ENCODE measurements at regions not wholly inside any gene's neighbourhood (a gene's known extent, or its start where the extent isn't known, plus 50 kb on each side); places are given as distances from the start of the nearest gene placed in this dataset.
"Not testable (repeated sequence)": the region's sequence is repeated elsewhere in the genome, so short reads cannot be mapped to it uniquely, and the experiment has no call there.

DNA sequence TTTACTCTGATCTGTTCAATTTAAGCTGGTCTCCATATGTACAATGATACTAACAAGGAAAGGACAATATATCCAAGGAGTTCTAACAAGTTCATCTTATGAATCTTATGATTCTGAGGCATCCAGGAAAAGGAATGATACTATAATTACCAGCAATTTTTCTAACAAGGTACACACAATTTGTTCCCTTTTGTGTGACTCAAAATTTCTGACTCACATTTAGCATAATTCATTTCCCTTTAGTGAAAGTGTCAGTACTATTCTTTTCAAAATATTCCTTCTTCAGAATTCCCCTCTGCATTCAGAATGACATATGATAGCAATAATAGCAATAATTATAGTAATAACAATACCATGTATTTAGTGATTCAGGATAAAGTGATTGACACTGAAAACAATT, 594.8 kb downstream of the DMRTA1 start:
- Histone ChIP-seq H3K9me3 (ENCODE audit: control insufficient read depth in 2 of 2, insufficient read depth in 1 of 2, low read depth in 1 of 2, low read length in 1 of 2) (peaks cover 0 to 2% of the 10 kb centered on the region in 2 donors), H3K4me3 (ENCODE audit: low read depth in 1 of 2, low read length in 2 of 2) (no peak overlapping the region), H3K27ac (ENCODE audit: low read depth in 2 of 2, low read length in 1 of 2) (no peak overlapping the region), H3K36me3 (ENCODE audit: control insufficient read depth in 2 of 2, insufficient read depth in 2 of 2, low read length in 1 of 2) (no peaks in the 10 kb centered on the region), H3K4me1 (ENCODE audit: control insufficient read depth in 2 of 2, insufficient read depth in 2 of 2, low read length in 1 of 2) (no peaks in the 10 kb centered on the region), H3K27me3 (ENCODE audit: control insufficient read depth in 1 of 2, insufficient read depth in 2 of 2, low read length in 2 of 2) (no peaks in the 10 kb centered on the region)

DNA sequence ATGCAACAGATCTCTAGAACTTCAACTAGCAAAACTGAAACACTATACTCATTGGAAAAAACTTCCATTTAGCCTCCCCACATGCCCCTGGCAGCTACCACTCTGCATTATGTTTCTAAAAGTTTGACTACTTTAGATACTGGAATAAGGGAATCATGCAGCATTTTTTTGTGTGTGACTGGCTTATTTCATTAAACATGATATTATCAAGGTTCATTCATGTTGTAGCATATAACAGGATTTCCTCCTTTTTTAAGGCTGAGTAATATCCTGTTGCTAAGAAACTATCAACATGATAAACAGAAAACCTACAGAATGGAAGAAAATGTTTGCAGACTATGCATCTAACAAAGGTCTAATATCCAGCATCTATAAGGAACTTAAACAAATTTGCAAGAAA, 597.9 kb downstream of the DMRTA1 start:
- H3K9me3 ChIP-seq (ENCODE audit: control insufficient read depth in 2 of 2, insufficient read depth in 1 of 2, low read depth in 1 of 2, low read length in 1 of 2): peaks cover 0 to 2% of the 10 kb centered on the region in 2 donors
- H3K4me3 ChIP-seq (ENCODE audit: low read depth in 1 of 2, low read length in 2 of 2): no peak overlapping the region
- no peak overlapping the region for H3K27ac ChIP-seq (ENCODE audit: low read depth in 2 of 2, low read length in 1 of 2)
- H3K4me1 ChIP-seq (ENCODE audit: control insufficient read depth in 2 of 2, insufficient read depth in 2 of 2, low read length in 1 of 2): no peaks in the 10 kb centered on the region
- no peaks in the 10 kb centered on the region for H3K27me3 ChIP-seq (ENCODE audit: control insufficient read depth in 1 of 2, insufficient read depth in 2 of 2, low read length in 2 of 2)
- no peaks in the 10 kb centered on the region for H3K36me3 ChIP-seq (ENCODE audit: control insufficient read depth in 2 of 2, insufficient read depth in 2 of 2, low read length in 1 of 2)

GRCh38 chr9:23046026-23046425, 599.4 kb downstream of the DMRTA1 start:
- not testable (repeated sequence) for H3K4me3 ChIP-seq (ENCODE audit: low read depth in 1 of 2, low read length in 2 of 2); H3K36me3 ChIP-seq (ENCODE audit: control insufficient read depth in 2 of 2, insufficient read depth in 2 of 2, low read length in 1 of 2); H3K9me3 ChIP-seq (ENCODE audit: control insufficient read depth in 2 of 2, insufficient read depth in 1 of 2, low read depth in 1 of 2, low read length in 1 of 2); H3K4me1 ChIP-seq (ENCODE audit: control insufficient read depth in 2 of 2, insufficient read depth in 2 of 2, low read length in 1 of 2); H3K27ac ChIP-seq (ENCODE audit: low read depth in 2 of 2, low read length in 1 of 2); H3K27me3 ChIP-seq (ENCODE audit: control insufficient read depth in 1 of 2, insufficient read depth in 2 of 2, low read length in 2 of 2)
- 88 to 97% methylated on average over 1 of the region's 1 CpG for WGBS, 2 donors

DNA sequence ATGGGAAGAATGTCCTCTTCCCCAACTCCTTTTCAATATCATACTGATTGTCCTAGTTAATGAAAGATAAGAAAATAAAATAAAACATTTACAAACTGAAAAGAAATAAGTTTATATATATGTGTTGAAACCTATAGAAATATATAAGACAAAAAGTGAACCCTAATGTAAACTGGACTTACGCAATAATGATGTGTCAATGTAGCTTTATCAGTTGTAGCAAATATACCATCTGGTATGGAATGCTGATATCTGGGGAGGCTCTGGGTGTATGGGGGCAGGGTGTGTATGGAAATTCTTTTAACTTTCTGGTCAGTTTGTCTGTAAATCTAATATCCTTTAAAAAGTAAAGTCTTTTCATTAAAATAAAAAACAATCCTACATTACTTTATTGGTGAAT, 603.9 kb downstream of the DMRTA1 start:
- Histone ChIP-seq H3K27ac (ENCODE audit: low read depth in 2 of 2, low read length in 1 of 2) (no peak overlapping the region), H3K9me3 (ENCODE audit: control insufficient read depth in 2 of 2, insufficient read depth in 1 of 2, low read depth in 1 of 2, low read length in 1 of 2) (peaks cover 0 to 2% of the 10 kb centered on the region in 2 donors), H3K27me3 (ENCODE audit: control insufficient read depth in 1 of 2, insufficient read depth in 2 of 2, low read length in 2 of 2) (no peaks in the 10 kb centered on the region), H3K4me1 (ENCODE audit: control insufficient read depth in 2 of 2, insufficient read depth in 2 of 2, low read length in 1 of 2) (no peaks in the 10 kb centered on the region), H3K4me3 (ENCODE audit: low read depth in 1 of 2, low read length in 2 of 2) (no peak overlapping the region), H3K36me3 (ENCODE audit: control insufficient read depth in 2 of 2, insufficient read depth in 2 of 2, low read length in 1 of 2) (no peaks in the 10 kb centered on the region)
- 81 to 83% methylated on average over 1 of the region's 1 CpG for WGBS, 2 donors

DNA sequence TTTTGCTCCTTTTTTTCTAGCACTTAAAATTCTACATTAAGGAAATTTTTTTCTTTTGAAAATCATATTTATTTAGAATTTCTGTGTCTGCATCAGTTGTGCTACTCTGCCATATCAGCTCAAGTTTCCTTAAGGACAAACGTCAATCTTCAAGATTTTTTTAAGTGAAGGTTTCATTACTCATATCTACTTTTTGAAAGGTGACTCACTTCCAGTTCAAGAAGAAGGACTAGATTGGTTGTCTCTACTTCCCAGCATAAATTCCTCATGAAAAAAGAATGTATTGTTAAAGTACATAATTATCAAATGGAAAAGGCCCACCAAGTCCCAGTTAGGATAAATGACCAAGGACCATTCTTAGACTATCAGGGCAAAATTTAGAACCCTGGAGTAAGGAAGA, 626.5 kb downstream of the DMRTA1 start:
- H3K27ac ChIP-seq (ENCODE audit: low read depth in 2 of 2, low read length in 1 of 2): no peak overlapping the region
- WGBS, 2 donors: 60 to 61% methylated on average over 1 of the region's 1 CpG
- no peaks in the 10 kb centered on the region for H3K9me3 ChIP-seq (ENCODE audit: control insufficient read depth in 2 of 2, insufficient read depth in 1 of 2, low read depth in 1 of 2, low read length in 1 of 2)
- no peaks in the 10 kb centered on the region for H3K4me1 ChIP-seq (ENCODE audit: control insufficient read depth in 2 of 2, insufficient read depth in 2 of 2, low read length in 1 of 2)
- no peaks in the 10 kb centered on the region for H3K36me3 ChIP-seq (ENCODE audit: control insufficient read depth in 2 of 2, insufficient read depth in 2 of 2, low read length in 1 of 2)
- H3K4me3 ChIP-seq (ENCODE audit: low read depth in 1 of 2, low read length in 2 of 2): no peak overlapping the region
- H3K27me3 ChIP-seq (ENCODE audit: control insufficient read depth in 1 of 2, insufficient read depth in 2 of 2, low read length in 2 of 2): no peaks in the 10 kb centered on the region

GRCh38 chr9:23079798-23080197, 633.2 kb downstream of the DMRTA1 start:
- no peaks in the 10 kb centered on the region for H3K4me1 ChIP-seq (ENCODE audit: control insufficient read depth in 2 of 2, insufficient read depth in 2 of 2, low read length in 1 of 2)
- H3K27me3 ChIP-seq (ENCODE audit: control insufficient read depth in 1 of 2, insufficient read depth in 2 of 2, low read length in 2 of 2): no peaks in the 10 kb centered on the region
- H3K9me3 ChIP-seq (ENCODE audit: control insufficient read depth in 2 of 2, insufficient read depth in 1 of 2, low read depth in 1 of 2, low read length in 1 of 2): no peaks in the 10 kb centered on the region
- WGBS, 2 donors: 80 to 81% methylated on average over 2 of the region's 2 CpGs
- H3K4me3 ChIP-seq (ENCODE audit: low read depth in 1 of 2, low read length in 2 of 2): no peak overlapping the region
- no peak overlapping the region for H3K27ac ChIP-seq (ENCODE audit: low read depth in 2 of 2, low read length in 1 of 2)
- no peaks in the 10 kb centered on the region for H3K36me3 ChIP-seq (ENCODE audit: control insufficient read depth in 2 of 2, insufficient read depth in 2 of 2, low read length in 1 of 2)

DNA sequence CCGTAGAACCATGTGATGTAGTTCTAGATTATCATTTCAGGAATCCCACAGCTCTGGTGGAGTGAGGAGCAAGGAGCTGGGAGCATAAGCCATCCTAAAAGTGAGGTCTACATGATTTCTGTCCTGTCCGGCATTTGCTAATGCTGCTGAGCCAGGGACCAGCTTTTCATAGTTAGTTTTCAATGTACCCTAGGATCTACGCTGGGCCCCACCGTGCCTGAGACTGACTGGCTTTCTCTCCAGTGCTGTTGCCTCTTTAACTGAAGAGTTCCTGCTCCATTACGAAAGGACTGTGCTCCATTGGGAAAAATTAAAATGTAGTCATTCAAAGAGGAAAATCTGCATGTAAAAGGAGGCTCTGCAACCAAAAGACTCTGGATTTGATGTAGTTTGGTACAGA, 634.8 kb downstream of the DMRTA1 start:
- Histone ChIP-seq H3K27ac (ENCODE audit: low read depth in 2 of 2, low read length in 1 of 2) (no peak overlapping the region), H3K27me3 (ENCODE audit: control insufficient read depth in 1 of 2, insufficient read depth in 2 of 2, low read length in 2 of 2) (no peaks in the 10 kb centered on the region), H3K36me3 (ENCODE audit: control insufficient read depth in 2 of 2, insufficient read depth in 2 of 2, low read length in 1 of 2) (no peaks in the 10 kb centered on the region), H3K9me3 (ENCODE audit: control insufficient read depth in 2 of 2, insufficient read depth in 1 of 2, low read depth in 1 of 2, low read length in 1 of 2) (no peaks in the 10 kb centered on the region), H3K4me1 (ENCODE audit: control insufficient read depth in 2 of 2, insufficient read depth in 2 of 2, low read length in 1 of 2) (no peaks in the 10 kb centered on the region), H3K4me3 (ENCODE audit: low read depth in 1 of 2, low read length in 2 of 2) (no peak overlapping the region)
- 79 to 83% methylated on average over 5 of the region's 5 CpGs for WGBS, 2 donors

DNA sequence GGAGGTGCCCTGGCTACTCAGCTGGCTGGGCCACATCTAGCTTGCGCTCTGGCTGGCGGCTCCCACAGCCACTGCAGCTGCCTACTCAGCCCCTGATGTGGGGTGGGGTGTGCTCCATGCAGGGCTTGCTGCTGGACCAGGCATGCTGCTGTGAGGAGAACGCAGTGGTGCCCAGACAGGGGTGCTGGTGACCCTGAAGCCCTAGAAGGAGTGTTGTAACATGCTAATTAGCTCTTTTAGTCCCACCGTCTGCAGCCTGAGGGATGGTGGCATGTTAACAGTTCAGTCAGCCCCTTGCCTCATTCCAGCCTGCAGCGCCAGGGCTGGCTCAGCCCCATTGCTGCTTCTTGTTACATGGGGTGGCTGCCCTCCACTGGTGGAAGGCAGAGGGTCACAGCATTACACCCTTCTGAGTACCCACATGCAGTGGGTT, 642.3 kb downstream of the DMRTA1 start:
- Histone ChIP-seq H3K4me3 (ENCODE audit: low read depth in 1 of 2, low read length in 2 of 2) (no peak overlapping the region), H3K4me1 (ENCODE audit: control insufficient read depth in 2 of 2, insufficient read depth in 2 of 2, low read length in 1 of 2) (no peaks in the 10 kb centered on the region), H3K36me3 (ENCODE audit: control insufficient read depth in 2 of 2, insufficient read depth in 2 of 2, low read length in 1 of 2) (no peaks in the 10 kb centered on the region), H3K27me3 (ENCODE audit: control insufficient read depth in 1 of 2, insufficient read depth in 2 of 2, low read length in 2 of 2) (no peaks in the 10 kb centered on the region), H3K9me3 (ENCODE audit: control insufficient read depth in 2 of 2, insufficient read depth in 1 of 2, low read depth in 1 of 2, low read length in 1 of 2) (peaks cover 0 to 5% of the 10 kb centered on the region in 2 donors), H3K27ac (ENCODE audit: low read depth in 2 of 2, low read length in 1 of 2) (no peak overlapping the region)
- 81 to 88% methylated on average over 5 of the region's 5 CpGs for WGBS, 2 donors

- Histone ChIP-seq H3K4me1 (ENCODE audit: control insufficient read depth in 2 of 2, insufficient read depth in 2 of 2, low read length in 1 of 2) (no peaks in the 10 kb centered on the region), H3K9me3 (ENCODE audit: control insufficient read depth in 2 of 2, insufficient read depth in 1 of 2, low read depth in 1 of 2, low read length in 1 of 2) (no peaks in the 10 kb centered on the region), H3K4me3 (ENCODE audit: low read depth in 1 of 2, low read length in 2 of 2) (no peak overlapping the region), H3K36me3 (ENCODE audit: control insufficient read depth in 2 of 2, insufficient read depth in 2 of 2, low read length in 1 of 2) (no peaks in the 10 kb centered on the region), H3K27me3 (ENCODE audit: control insufficient read depth in 1 of 2, insufficient read depth in 2 of 2, low read length in 2 of 2) (no peaks in the 10 kb centered on the region), H3K27ac (ENCODE audit: low read depth in 2 of 2, low read length in 1 of 2) (no peak overlapping the region)
- 81 to 83% methylated on average over 2 of the region's 2 CpGs for WGBS, 2 donors
These were observed 671.0 kb downstream of the DMRTA1 start for GRCh38 chr9:23117616-23118015.

DNA sequence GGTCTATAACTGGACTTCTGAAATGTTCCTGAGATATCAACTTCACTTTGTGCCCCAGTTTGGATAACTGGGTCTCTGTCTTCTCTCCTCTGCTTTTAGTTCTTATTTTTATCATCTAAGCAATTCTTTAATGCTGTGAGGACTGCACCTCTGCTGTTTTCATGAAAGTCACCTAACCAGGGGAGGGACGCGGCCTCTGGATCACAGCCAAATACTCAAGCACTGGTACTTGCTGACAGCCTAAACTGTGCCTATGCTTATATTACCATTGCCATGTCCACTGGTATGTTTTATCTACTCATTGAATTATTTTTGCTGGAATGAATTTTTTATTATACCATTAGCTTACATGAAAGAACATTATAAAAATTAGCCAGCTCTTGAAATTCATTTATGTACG, 674.0 kb downstream of the DMRTA1 start:
- Histone ChIP-seq H3K4me1 (ENCODE audit: control insufficient read depth in 2 of 2, insufficient read depth in 2 of 2, low read length in 1 of 2) (no peaks in the 10 kb centered on the region), H3K27ac (ENCODE audit: low read depth in 2 of 2, low read length in 1 of 2) (no peak overlapping the region), H3K4me3 (ENCODE audit: low read depth in 1 of 2, low read length in 2 of 2) (no peak overlapping the region), H3K9me3 (ENCODE audit: control insufficient read depth in 2 of 2, insufficient read depth in 1 of 2, low read depth in 1 of 2, low read length in 1 of 2) (no peaks in the 10 kb centered on the region), H3K36me3 (ENCODE audit: control insufficient read depth in 2 of 2, insufficient read depth in 2 of 2, low read length in 1 of 2) (no peaks in the 10 kb centered on the region), H3K27me3 (ENCODE audit: control insufficient read depth in 1 of 2, insufficient read depth in 2 of 2, low read length in 2 of 2) (no peaks in the 10 kb centered on the region)
- WGBS, 2 donors: 84 to 85% methylated on average over 3 of the region's 3 CpGs
